GM19351 (cell line): ENCODE measurements at regions not wholly inside any gene's neighbourhood (a gene's known extent, or its start where the extent isn't known, plus 50 kb on each side); places are given as distances from the start of the nearest gene placed in this dataset.

Experiments
- ATAC-seq: cut with Tn5 transposase; IDR thresholded peaks from one replicate; pipeline ENCODE4 v1.9.1; 2021; ENCODE audit warnings: mild to moderate bottlenecking, moderate library complexity; ENCODE audit not compliant: unreplicated experiment

DNA sequence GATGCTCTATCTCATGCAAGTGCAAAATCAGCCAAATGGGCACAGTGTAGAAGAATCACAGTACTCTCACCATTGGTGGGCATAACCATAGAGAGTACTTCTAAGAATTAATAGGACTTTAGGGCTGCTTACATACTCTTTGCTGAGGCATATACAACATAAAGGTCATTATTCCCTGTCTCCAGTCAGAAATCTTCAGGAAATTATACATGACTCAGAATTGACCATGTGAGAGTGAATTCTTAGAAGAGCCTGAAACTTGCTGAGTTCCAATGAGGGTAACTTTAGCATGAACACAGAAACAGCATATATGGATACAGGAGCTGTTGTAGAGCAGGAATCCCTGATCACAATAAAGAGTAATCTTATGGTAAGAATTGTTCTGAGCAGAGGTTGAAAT lies 498.7 kb downstream of the TENT5A start:
- ATAC-seq = no peak

DNA sequence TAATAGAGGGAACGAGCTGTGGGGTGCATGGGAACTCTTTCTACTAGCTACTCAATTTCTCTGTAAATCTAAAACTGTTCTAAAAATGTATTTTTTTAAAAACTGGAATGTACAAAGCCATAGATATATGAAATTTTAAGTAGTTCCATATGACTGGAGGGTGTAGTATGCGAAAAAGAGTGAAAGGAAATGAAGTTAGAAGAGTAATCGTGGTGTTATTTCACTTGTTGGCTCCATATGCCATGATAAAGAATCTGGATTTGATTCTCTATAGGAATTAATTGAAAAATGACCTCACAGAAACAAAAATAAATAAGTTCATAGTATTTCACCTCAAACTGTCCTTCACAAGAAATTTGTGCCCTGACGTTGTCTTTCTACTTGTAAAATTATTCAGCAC lies 500.2 kb downstream of the TENT5A start:
- no peak for ATAC-seq

- no peak for ATAC-seq
Observed at GRCh38 chr6:81246200-81246599, 506.3 kb downstream of the TENT5A start.

DNA sequence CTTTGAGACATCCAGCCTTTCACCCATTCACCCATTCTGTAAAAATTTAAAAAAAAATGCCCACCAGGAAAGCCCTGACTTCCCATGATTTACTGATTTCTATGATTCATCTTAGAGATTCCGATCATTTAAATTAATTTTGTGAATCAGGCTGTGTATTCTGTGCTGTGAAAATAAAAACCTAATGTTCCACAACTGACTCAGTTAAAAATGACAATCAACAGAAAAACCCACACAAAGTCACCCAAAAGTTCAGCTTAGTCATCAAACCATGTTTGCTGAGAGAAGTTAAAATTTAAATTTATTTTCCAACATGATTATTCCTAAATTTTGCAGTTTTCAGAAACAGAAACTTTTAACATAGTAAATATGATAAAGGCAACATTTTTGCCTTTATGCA lies 509.9 kb downstream of the TENT5A start:
- ATAC-seq = no peak

- ATAC-seq = no peak
Observed at GRCh38 chr6:81241126-81242041, 511.1 kb downstream of the TENT5A start.

DNA sequence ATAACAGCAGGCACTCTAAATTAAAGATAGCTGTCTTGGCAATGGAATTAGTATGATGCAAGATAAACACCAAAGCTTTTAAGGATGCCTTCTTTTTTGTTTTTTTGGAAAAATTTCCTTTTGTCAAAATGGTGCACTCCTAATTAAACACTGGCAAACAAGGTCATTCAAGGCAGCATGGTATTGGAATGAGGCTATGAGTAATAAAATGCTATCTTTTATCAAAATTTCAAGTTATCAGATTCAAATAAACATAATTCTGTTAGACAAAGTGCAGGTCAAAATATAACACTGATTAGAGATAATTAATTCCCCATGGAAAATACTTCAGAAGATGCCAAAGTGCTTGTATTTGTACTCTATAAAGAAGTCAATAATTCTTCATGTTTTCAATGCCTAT lies 514.1 kb downstream of the TENT5A start:
- ATAC-seq = no peak

- ATAC-seq = no peak
Observed at GRCh38 chr6:81237226-81237625, 515.3 kb downstream of the TENT5A start.

- no peak for ATAC-seq
Observed at GRCh38 chr6:81235512-81235911, 517.0 kb downstream of the TENT5A start.

- no peak for ATAC-seq
Observed at GRCh38 chr6:81233990-81234389, 518.5 kb downstream of the TENT5A start.

- ATAC-seq = no peak
Observed at GRCh38 chr6:81228912-81229555, 523.4 kb downstream of the TENT5A start.

GRCh38 chr6:81226957-81227356 lies 525.5 kb downstream of the TENT5A start:
- no peak for ATAC-seq

GRCh38 chr6:81216668-81217067 lies 535.8 kb downstream of the TENT5A start:
- ATAC-seq = no peak

GRCh38 chr6:81215092-81215432 lies 537.4 kb downstream of the TENT5A start:
- ATAC-seq = no peak

DNA sequence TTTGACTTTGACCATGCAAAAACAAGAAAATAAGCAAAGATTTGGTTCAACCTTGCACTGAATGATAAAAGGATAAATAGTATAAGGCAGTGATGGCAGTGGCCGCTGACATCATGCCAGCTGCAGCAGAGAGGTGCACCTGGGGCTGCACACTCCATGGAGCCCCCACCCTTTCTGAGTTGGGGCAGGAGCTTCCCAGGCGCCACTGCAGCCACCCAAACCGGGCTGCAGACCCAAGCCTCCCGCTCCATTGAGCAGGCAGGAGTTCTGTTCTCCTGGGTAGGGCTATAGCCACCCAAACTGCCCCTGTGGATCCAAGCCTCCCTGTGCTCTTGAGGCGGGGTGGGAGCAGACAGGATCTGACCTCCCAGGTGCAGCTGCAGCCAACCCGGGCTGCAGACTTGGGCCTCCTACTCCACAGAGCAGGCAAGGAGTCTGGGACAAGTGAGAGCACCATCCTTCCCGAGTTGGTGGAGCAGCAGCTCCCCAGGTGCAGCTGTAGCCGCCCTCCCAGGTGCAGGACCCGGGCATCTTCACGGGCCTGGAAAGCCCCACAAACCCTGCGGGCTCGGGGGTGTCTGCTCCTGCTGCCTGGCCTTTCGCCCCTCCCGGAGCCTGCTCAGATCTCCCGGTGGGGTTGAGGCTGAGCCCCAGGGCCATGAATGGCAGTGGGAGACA lies 537.9 kb downstream of the TENT5A start:
- ATAC-seq = no peak

DNA sequence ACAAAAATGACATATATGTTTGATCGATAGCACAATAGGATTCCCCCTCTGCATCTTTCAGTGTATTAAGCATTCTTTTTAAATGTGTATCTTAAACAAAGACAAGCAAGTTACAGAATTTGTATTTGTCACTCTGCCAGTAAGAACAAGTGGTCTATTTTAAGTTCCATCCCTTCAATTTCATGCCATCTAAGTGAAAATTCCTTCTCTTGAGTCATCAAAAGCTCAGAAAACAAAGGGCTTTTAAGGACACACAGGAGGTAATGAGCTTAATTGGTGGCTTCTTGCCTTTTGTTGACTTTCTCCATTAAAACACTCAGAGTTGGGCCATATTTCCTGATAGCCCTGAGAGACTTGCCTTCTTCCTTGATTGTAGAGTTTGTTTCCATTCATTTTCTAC lies 547.8 kb downstream of the TENT5A start:
- ATAC-seq = no peak

GRCh38 chr6:81194374-81194773 lies 558.1 kb downstream of the TENT5A start:
- ATAC-seq = no peak

DNA sequence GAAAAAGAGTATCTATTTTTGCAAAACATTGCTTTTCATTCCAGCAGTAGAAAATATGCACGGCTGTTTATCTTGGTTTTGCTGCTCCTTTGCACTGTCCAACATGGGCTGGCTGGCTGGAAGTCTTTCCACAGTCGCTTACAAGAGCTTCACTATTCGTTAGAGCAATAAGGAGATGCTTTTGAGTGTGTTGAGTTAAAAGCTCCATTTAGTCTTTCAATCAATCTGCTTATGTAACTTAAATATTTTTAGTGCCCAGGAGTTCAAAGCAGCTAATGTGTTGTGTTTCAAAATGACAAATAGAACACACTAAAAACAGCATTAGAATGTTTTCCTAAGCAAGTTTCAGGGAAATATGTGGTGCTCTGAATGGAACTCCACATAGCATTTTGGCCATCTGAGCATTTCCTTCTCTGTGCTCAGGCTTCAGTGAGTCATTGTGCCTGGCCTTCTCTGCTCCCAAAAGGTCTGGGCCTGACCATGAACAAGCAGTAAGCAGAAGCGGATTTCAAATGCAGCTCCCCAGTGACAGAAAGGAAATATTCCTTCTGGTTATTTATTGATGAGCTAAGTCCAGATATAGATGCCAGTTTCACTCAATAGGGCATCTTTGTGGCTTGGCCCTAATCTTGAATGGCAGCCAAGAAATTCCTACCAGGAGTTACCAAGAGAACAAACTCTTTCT lies 580.3 kb downstream of the TENT5A start:
- ATAC-seq = no peak

DNA sequence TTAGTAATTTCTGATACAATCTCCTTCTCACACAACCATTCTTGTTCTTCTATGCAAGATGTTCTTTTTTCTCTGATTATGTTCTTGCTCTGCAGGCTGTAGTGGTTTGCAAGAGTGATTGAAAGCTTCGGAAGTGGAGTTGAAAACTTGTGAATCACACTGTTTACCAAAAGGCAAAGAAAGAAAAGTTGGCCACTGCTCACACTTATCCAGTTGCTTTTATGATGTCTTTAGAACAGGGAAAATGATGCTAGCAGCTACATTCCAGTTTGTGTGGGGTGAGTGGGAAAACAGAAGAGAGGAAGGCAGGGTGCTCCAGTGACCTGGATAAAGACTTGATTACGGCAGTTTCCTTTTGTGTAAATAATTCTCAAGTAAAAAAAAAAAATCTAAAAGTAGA lies 583.3 kb downstream of the TENT5A start:
- ATAC-seq = no peak

DNA sequence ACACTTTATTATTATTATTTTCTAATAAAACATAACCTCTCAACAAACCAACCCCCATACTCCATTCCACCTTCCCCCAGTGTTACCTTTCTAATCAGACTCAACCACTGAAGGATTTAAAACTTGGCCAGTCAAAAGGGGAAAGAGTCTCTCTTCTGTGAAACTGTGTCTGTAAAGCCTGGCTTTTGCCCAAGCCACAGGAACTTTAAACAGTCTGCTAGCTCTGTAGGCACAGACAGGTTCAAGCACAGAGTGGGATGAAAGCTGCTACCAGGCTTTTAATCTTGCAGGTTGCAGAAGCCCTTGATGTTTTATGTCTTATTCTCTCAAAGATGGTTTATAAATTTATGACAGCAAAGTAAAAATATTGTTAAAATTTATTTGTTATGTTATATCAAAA lies 585.7 kb downstream of the TENT5A start:
- ATAC-seq = no peak

- ATAC-seq = no peak
Observed at GRCh38 chr6:81158956-81159355, 593.5 kb downstream of the TENT5A start.

DNA sequence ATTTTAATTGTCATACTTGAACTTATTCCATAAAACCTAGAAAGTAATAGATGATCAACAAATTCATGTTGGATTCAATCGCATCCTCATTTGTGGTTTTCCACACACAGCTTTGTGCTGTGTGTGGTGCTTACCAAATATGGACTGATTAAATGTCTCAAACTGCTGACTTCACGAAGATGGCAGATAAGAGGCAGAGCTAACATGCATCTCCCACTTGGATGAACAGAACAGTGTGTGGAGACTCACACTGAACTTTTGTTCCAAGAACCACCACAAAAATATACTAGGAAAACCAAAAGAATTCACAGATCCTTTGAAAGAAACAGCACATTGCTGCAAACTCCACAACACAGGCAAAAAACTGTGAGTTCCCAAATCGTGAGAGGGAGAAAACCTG lies 603.7 kb downstream of the TENT5A start:
- no peak for ATAC-seq
